Fibroblast of pulmonary artery (primary cell): ENCODE measurements at regions not wholly inside any gene's neighbourhood (a gene's known extent, or its start where the extent isn't known, plus 50 kb on each side); places are given as distances from the start of the nearest gene placed in this dataset.

Source experiments
- DNase-seq: peaks from one replicate; pipeline ENCODE4 v3.0.0-alpha.2; 2010; ENCODE audit warnings: low read depth
- H3K4me3 ChIP-seq: replicated peaks from 2 replicates; pipeline ENCODE4 v1.5.1; 2011; ENCODE audit warnings: low read depth, mild to moderate bottlenecking, control low read depth, low read length, moderate library complexity
- CTCF ChIP-seq: IDR thresholded peaks from 2 replicates; pipeline ENCODE4 v1.5.1; 2011; ENCODE audit warnings: mild to moderate bottlenecking, control low read depth, low read length, inconsistent platforms; ENCODE audit errors: missing control alignments

GRCh38 chr15:69931156-69931555, 166.6 kb downstream of the TLE3 start:
- no peak overlapping the region for H3K4me3 ChIP-seq
- no peak for DNase-seq
- TF ChIP-seq CTCF = no peak

- H3K4me3 ChIP-seq = no peak overlapping the region
- DNase-seq = no peak
- TF ChIP-seq CTCF = no peak
These were observed 163.1 kb downstream of the TLE3 start for GRCh38 chr15:69934607-69935006.

- DNase-seq = no peak
- TF ChIP-seq CTCF = no peak
- H3K4me3 ChIP-seq = no peak overlapping the region
These were observed 157.9 kb downstream of the TLE3 start for GRCh38 chr15:69939513-69940440.

- no peak for TF ChIP-seq CTCF
- DNase-seq = no peak
- H3K4me3 ChIP-seq = no peak overlapping the region
These were observed 157.0 kb downstream of the TLE3 start for GRCh38 chr15:69940441-69941300.

- TF ChIP-seq CTCF = no peak
- no peak overlapping the region for H3K4me3 ChIP-seq
- DNase-seq = no peak
These were observed 156.5 kb downstream of the TLE3 start for GRCh38 chr15:69941301-69941605.

- no peak for DNase-seq
- no peak for TF ChIP-seq CTCF
- no peak overlapping the region for H3K4me3 ChIP-seq
These were observed 155.8 kb downstream of the TLE3 start for GRCh38 chr15:69941706-69942495.
